ENCODE measurements at regions not wholly inside any gene's neighbourhood (a gene's known extent, or its start where the extent isn't known, plus 50 kb on each side); places are given as distances from the start of the nearest gene placed in this dataset.

DNA sequence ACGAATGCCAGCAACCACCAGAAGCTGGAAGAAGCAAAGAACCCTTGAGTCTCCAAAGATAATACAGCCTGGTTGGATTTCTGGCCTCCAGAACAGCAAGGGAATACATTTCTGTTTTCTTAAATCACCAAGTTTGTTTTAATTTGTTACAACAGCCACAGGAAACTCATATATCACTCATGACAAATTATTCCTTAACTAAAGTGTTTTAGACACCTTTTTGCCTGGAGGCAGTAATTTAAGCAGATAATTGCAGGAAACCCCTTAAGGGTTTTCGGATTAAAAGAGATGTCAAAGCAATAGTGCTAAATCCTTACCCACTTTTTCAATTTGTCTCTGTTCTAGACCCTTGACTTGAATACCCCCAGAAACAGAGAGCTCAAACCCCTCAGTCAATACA lies 1050.0 kb downstream of the EPHA7 start:
- H3K36me3 Mint-ChIP-seq: no peaks in the 10 kb centered on the region
- H3K4me3 Mint-ChIP-seq: no peak overlapping the region
- peaks cover 1 to 4% of the 10 kb centered on the region in 2 donors for H3K9me3 Mint-ChIP-seq
- DNase-seq: no peak
- no peaks in the 10 kb centered on the region for H3K27me3 Mint-ChIP-seq
- H3K27ac Mint-ChIP-seq: no peak overlapping the region
- no peak for ATAC-seq (replicated peaks)
- H3K4me1 Mint-ChIP-seq: no peaks in the 10 kb centered on the region

DNA sequence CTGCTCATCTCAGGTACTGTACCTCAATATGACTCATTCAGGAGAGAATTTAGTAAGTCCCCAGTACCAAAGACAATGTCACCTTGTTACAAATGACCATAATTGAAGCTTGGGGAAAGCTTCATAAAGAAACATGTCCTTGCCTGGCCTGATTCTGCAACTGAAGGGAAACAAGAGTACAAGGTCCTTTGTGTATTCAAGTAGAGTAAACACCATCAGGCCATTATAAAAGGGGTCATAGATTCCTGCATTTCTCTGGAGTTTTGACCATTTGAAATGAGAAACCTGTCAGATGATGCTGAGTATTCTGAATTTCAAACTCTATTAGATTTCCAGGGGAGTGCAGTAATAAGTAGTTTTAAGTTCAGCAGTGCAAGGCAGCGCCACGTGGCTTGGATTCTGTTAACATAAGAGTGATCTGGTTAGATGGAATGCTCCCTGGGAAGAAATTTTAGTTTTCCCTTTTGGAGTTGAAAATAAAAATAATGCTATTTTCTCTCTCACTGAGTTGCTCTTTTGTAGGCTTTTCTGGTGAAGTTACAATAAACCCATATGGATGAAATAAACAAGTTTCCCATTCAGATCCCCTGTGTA lies 1054.3 kb downstream of the EPHA7 start:
- Mint-ChIP-seq H3K4me1 (no peaks in the 10 kb centered on the region), H3K27me3 (no peaks in the 10 kb centered on the region), H3K27ac (no peak overlapping the region), H3K9me3 (peaks cover 3 to 4% of the 10 kb centered on the region in 2 donors), H3K4me3 (no peak overlapping the region), H3K36me3 (no peaks in the 10 kb centered on the region)
- ATAC-seq (replicated peaks): no peak
- DNase-seq: no peak

DNA sequence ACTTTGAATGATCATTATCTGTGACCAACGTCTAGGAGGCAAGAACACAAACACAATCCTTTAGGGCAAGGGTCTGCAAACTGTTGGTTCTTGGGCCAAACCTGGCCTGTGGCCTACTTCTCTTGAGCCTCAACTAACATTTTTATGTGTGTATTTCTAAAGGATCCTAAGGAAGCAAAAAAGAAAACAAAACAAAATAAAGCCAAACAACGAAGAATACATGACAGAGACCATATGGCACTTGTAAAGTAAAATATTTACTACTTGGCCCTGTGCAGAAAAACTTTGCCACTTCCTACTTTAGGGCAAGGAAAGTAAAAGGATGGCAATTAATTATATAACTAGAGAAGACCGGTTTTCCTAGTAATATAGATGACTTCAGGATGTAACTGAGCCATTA lies 1056.2 kb downstream of the EPHA7 start:
- Mint-ChIP-seq H3K27ac (no peak overlapping the region), H3K9me3 (peaks cover 3 to 4% of the 10 kb centered on the region in 2 donors), H3K36me3 (no peaks in the 10 kb centered on the region), H3K4me1 (no peaks in the 10 kb centered on the region), H3K4me3 (no peak overlapping the region), H3K27me3 (no peaks in the 10 kb centered on the region)
- ATAC-seq (replicated peaks): no peak
- DNase-seq: no peak

DNA sequence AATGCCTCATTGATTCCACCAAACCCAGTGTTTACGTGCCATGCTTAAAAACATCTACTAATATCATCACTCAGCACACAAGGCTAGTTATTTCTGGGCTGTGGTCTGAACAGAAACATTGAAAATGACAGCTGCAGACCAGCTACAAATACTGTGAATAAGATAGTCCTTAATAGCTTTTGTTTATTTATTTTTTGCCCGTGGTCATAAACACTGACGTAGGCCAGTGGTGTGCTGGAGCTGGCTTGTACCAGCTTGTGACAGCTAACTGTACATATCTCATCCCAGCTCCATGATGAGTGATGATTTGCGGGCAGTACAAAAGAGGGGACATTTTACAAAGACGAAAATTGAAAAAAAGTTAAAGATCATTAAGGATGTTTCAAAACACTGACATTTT lies 1057.0 kb downstream of the EPHA7 start:
- H3K27me3 Mint-ChIP-seq: no peaks in the 10 kb centered on the region
- no peaks in the 10 kb centered on the region for H3K36me3 Mint-ChIP-seq
- H3K4me1 Mint-ChIP-seq: no peaks in the 10 kb centered on the region
- no peak overlapping the region for H3K27ac Mint-ChIP-seq
- DNase-seq (no peak), ATAC-seq (replicated peaks) (no peak)
- no peak overlapping the region for H3K4me3 Mint-ChIP-seq
- H3K9me3 Mint-ChIP-seq: peaks cover 3 to 4% of the 10 kb centered on the region in 2 donors

- no peak overlapping the region for H3K4me3 Mint-ChIP-seq
- no peak overlapping the region for H3K27ac Mint-ChIP-seq
- no peak for ATAC-seq (replicated peaks)
- DNase-seq: no peak
- H3K9me3 Mint-ChIP-seq: peaks cover 3 to 4% of the 10 kb centered on the region in 2 donors
- H3K27me3 Mint-ChIP-seq: no peaks in the 10 kb centered on the region
- no peaks in the 10 kb centered on the region for H3K4me1 Mint-ChIP-seq
- H3K36me3 Mint-ChIP-seq: no peaks in the 10 kb centered on the region
Measured at GRCh38 chr6:92361990-92362389, 1057.4 kb downstream of the EPHA7 start.

- ATAC-seq (replicated peaks) (no peak), DNase-seq (no peak)
- Mint-ChIP-seq H3K4me3 (no peak overlapping the region), H3K9me3 (peaks cover 0 to 4% of the 10 kb centered on the region in 2 donors), H3K4me1 (no peaks in the 10 kb centered on the region), H3K27ac (no peak overlapping the region), H3K27me3 (no peaks in the 10 kb centered on the region), H3K36me3 (no peaks in the 10 kb centered on the region)
Measured at GRCh38 chr6:92354270-92354829, 1065.0 kb downstream of the EPHA7 start.

- H3K27ac Mint-ChIP-seq: no peak overlapping the region
- no peaks in the 10 kb centered on the region for H3K27me3 Mint-ChIP-seq
- no peak overlapping the region for H3K4me3 Mint-ChIP-seq
- ATAC-seq (replicated peaks) (no peak), DNase-seq (no peak)
- peaks cover 0 to 4% of the 10 kb centered on the region in 2 donors for H3K9me3 Mint-ChIP-seq
- no peaks in the 10 kb centered on the region for H3K36me3 Mint-ChIP-seq
- H3K4me1 Mint-ChIP-seq: no peaks in the 10 kb centered on the region
Measured at GRCh38 chr6:92352130-92352529, 1067.2 kb downstream of the EPHA7 start.

DNA sequence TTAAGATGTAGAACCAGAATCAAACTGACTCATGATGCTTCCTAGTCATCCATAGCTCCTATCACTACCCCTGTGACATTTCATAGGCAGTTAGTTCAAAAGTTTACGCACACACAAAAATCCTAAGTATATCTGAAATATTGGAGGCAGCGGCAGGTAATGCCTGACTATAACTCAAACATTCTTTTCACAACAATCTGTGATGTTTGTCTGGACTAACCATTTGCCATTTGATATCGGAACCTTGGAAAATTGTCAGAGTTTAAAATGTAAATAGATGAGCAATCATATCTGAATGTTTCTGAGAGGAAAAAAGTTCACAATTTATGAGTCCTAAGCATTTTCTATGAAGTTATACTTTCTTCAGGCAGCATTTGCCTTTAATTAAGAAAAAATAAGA lies 1078.2 kb downstream of the EPHA7 start:
- H3K27me3 Mint-ChIP-seq: no peaks in the 10 kb centered on the region
- no peaks in the 10 kb centered on the region for H3K9me3 Mint-ChIP-seq
- H3K4me3 Mint-ChIP-seq: no peak overlapping the region
- ATAC-seq (replicated peaks) (no peak), DNase-seq (no peak)
- H3K4me1 Mint-ChIP-seq: no peaks in the 10 kb centered on the region
- H3K27ac Mint-ChIP-seq: no peak overlapping the region
- H3K36me3 Mint-ChIP-seq: no peaks in the 10 kb centered on the region

GRCh38 chr6:92339936-92340640 lies 1079.3 kb downstream of the EPHA7 start:
- H3K27me3 Mint-ChIP-seq: no peaks in the 10 kb centered on the region
- no peak overlapping the region for H3K27ac Mint-ChIP-seq
- DNase-seq: no peak
- no peaks in the 10 kb centered on the region for H3K36me3 Mint-ChIP-seq
- no peaks in the 10 kb centered on the region for H3K4me1 Mint-ChIP-seq
- ATAC-seq (replicated peaks): no peak
- no peak overlapping the region for H3K4me3 Mint-ChIP-seq
- H3K9me3 Mint-ChIP-seq: no peaks in the 10 kb centered on the region

- Mint-ChIP-seq H3K4me1 (no peaks in the 10 kb centered on the region), H3K36me3 (no peaks in the 10 kb centered on the region), H3K9me3 (no peaks in the 10 kb centered on the region), H3K27me3 (no peaks in the 10 kb centered on the region), H3K27ac (no peak overlapping the region), H3K4me3 (no peak overlapping the region)
- DNase-seq (no peak), ATAC-seq (replicated peaks) (no peak)
Measured at GRCh38 chr6:92337571-92337970, 1081.8 kb downstream of the EPHA7 start.

GRCh38 chr6:92329208-92329847 lies 1090.0 kb downstream of the EPHA7 start:
- no peak overlapping the region for H3K27ac Mint-ChIP-seq
- no peak for ATAC-seq (replicated peaks)
- H3K4me3 Mint-ChIP-seq: no peak overlapping the region
- H3K27me3 Mint-ChIP-seq: no peaks in the 10 kb centered on the region
- DNase-seq: no peak
- no peaks in the 10 kb centered on the region for H3K36me3 Mint-ChIP-seq
- no peaks in the 10 kb centered on the region for H3K4me1 Mint-ChIP-seq
- H3K9me3 Mint-ChIP-seq: no peaks in the 10 kb centered on the region

DNA sequence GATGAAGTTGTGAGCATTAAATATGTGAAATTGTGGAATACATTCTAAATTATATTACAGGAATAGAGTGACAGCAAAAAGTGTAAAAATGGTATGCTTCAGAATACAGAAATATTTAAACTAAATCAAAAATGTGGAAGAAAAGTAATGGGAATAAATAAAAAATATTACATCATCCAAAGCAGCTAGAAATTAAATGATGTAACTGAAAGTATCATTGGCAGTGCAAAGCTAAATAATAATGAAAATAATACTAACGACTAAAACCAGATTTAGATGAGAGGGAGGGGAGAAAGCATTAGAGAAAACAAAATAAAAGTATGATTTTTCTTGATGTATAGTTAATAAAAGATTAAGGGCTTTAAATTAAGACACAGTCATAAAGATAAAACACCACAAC lies 1104.0 kb downstream of the EPHA7 start:
- no peak for ATAC-seq (replicated peaks)
- Mint-ChIP-seq H3K9me3 (peaks cover 0 to 10% of the 10 kb centered on the region in 2 donors), H3K27me3 (no peaks in the 10 kb centered on the region), H3K36me3 (no peaks in the 10 kb centered on the region), H3K27ac (no peak overlapping the region), H3K4me3 (no peak overlapping the region), H3K4me1 (no peaks in the 10 kb centered on the region)
- no peak for DNase-seq

- H3K27ac Mint-ChIP-seq: no peak overlapping the region
- H3K4me1 Mint-ChIP-seq: no peaks in the 10 kb centered on the region
- no peak for ATAC-seq (replicated peaks)
- no peaks in the 10 kb centered on the region for H3K36me3 Mint-ChIP-seq
- H3K9me3 Mint-ChIP-seq: peaks cover 0 to under 1% of the 10 kb centered on the region in 2 donors
- H3K27me3 Mint-ChIP-seq: no peaks in the 10 kb centered on the region
- H3K4me3 Mint-ChIP-seq: no peak overlapping the region
- no peak for DNase-seq
Measured at GRCh38 chr6:92297101-92297500, 1122.3 kb downstream of the EPHA7 start.

DNA sequence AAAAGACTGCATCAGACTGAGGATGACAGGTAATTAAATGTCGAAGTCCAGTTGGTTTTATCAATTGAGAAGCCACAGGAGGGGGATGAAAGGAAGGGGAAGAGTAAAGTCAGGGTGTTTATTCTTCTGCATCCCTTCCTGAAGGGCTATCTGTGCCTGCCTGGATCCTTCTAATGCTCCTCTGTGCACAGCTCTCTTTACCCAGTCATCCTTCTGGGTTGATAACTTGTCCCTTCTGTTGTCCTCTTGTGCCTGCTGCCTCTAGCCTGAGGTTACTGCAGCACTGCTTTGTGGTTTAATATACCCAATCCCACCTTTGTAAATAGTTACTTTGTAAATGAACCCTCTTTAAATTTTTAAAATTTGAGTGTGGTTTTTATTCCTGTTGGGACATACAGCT lies 1127.3 kb downstream of the EPHA7 start:
- Mint-ChIP-seq H3K9me3 (peaks cover 0 to 2% of the 10 kb centered on the region in 2 donors), H3K4me1 (no peaks in the 10 kb centered on the region), H3K27ac (no peak overlapping the region), H3K27me3 (no peaks in the 10 kb centered on the region), H3K4me3 (no peak overlapping the region), H3K36me3 (no peaks in the 10 kb centered on the region)
- ATAC-seq (replicated peaks): no peak
- DNase-seq: no peak

DNA sequence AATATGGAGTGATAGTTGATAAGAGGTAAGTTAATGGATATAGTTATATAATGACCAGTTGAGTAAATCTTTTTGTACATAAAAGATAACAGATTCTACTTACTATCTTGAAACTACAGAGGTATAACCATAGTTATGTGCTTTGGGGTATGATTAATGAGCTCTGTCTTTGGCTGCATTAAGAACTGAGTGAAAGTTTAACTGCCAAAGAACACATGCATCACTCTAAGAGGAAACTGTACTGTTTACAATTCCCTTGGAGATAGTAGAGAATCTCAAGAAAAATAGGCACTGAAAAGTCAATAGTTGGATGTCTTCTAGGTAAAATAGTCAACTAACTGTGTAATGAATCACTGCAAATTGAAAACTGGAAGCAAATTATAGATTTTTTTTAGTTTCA lies 1129.5 kb downstream of the EPHA7 start:
- no peak for DNase-seq
- H3K27me3 Mint-ChIP-seq: no peaks in the 10 kb centered on the region
- no peak overlapping the region for H3K27ac Mint-ChIP-seq
- peaks cover 0 to 2% of the 10 kb centered on the region in 2 donors for H3K9me3 Mint-ChIP-seq
- no peak for ATAC-seq (replicated peaks)
- H3K4me3 Mint-ChIP-seq: no peak overlapping the region
- no peaks in the 10 kb centered on the region for H3K4me1 Mint-ChIP-seq
- H3K36me3 Mint-ChIP-seq: no peaks in the 10 kb centered on the region
